BJ (cell line): ENCODE measurements at regions not wholly inside any gene's neighbourhood (a gene's known extent, or its start where the extent isn't known, plus 50 kb on each side); places are given as distances from the start of the nearest gene placed in this dataset.

Source experiments
- CTCF ChIA-PET: fragments of 350-600 bp; formaldehyde crosslinking; extraction: SDS; loops from one replicate; lab custom pipeline; 2021; ENCODE audit warnings: antibody characterized with exemption, inconsistent platforms; lab: Yijun Ruan, JAX
- POLR2A ChIA-PET: fragments of 300-600 bp; sonication (Branson Sonifier 250); formaldehyde crosslinking; extraction: SDS; loops from one replicate; lab custom pipeline; 2021; ENCODE audit warnings: antibody characterized with exemption; lab: Charles Lee
- DNase-seq: peaks from one replicate; pipeline ENCODE4 v3.0.0-alpha.2; 2011; ENCODE audit warnings: low read depth
- H3K27me3 ChIP-seq: 2 replicates; pipeline ENCODE4 v1.6.0; 2011; ENCODE audit warnings: low read length; ENCODE audit not compliant: control insufficient read depth, insufficient read depth
- H3K36me3 ChIP-seq: 2 replicates; pipeline ENCODE4 v1.5.1; 2011; ENCODE audit warnings: low read length; ENCODE audit not compliant: control insufficient read depth, insufficient read depth
- H3K4me3 ChIP-seq: 2 replicates; pipeline ENCODE4 v1.5.1; 2011; ENCODE audit warnings: low read depth, mild to moderate bottlenecking, control low read depth, low read length
- CTCF ChIP-seq: IDR thresholded peaks from 2 replicates; pipeline ENCODE4 v1.5.1; 2011; ENCODE audit warnings: low read depth, mild to moderate bottlenecking, control low read depth, inconsistent platforms, low read length, moderate library complexity; ENCODE audit not compliant: insufficient read depth

- DNase-seq = no peak
- Histone ChIP-seq H3K36me3 (no peaks in the 10 kb centered on the region), H3K27me3 (no peaks in the 10 kb centered on the region), H3K4me3 (no peak overlapping the region)
- POLR2A ChIA-PET = no interaction called here
- CTCF ChIA-PET = no interaction called here
- no peak for TF ChIP-seq CTCF
These were observed 1001.7 kb downstream of the PCDH17 start for GRCh38 chr13:58633226-58633625.

GRCh38 chr13:58655086-58655485 is 1023.5 kb downstream of the PCDH17 start:
- ChIA-PET POLR2A (no interaction called here), CTCF (no interaction called here)
- TF ChIP-seq CTCF = no peak
- no peak overlapping the region for H3K4me3 ChIP-seq
- H3K27me3 ChIP-seq = no peaks in the 10 kb centered on the region
- DNase-seq = no peak
- H3K36me3 ChIP-seq = no peaks in the 10 kb centered on the region

GRCh38 chr13:58660826-58661225 is 1029.3 kb downstream of the PCDH17 start:
- ChIA-PET CTCF (no interaction called here), POLR2A (no interaction called here)
- Histone ChIP-seq H3K36me3 (no peaks in the 10 kb centered on the region), H3K27me3 (no peaks in the 10 kb centered on the region), H3K4me3 (no peak overlapping the region)
- DNase-seq = no peak
- no peak for TF ChIP-seq CTCF

- no peak for TF ChIP-seq CTCF
- H3K4me3 ChIP-seq = no peak overlapping the region
- H3K27me3 ChIP-seq = no peaks in the 10 kb centered on the region
- CTCF ChIA-PET = no interaction called here
- DNase-seq = no peak
- POLR2A ChIA-PET = no interaction called here
- H3K36me3 ChIP-seq = no peaks in the 10 kb centered on the region
These were observed 1034.8 kb downstream of the PCDH17 start for GRCh38 chr13:58666331-58666730.

GRCh38 chr13:58667096-58667495 is 1035.6 kb downstream of the PCDH17 start:
- Histone ChIP-seq H3K4me3 (no peak overlapping the region), H3K36me3 (no peaks in the 10 kb centered on the region), H3K27me3 (no peaks in the 10 kb centered on the region)
- POLR2A ChIA-PET = no interaction called here
- TF ChIP-seq CTCF = no peak
- CTCF ChIA-PET = no interaction called here
- DNase-seq = no peak
